HPDE6-E6E7 (cell line): ENCODE measurements at regions not wholly inside any gene's neighbourhood (a gene's known extent, or its start where the extent isn't known, plus 50 kb on each side); places are given as distances from the start of the nearest gene placed in this dataset.
A peak's percentile ranks its signal among the peaks of the same experiment; 100 is the strongest.

Experiments
- DNase-seq: peaks from one replicate; pipeline ENCODE4 v3.0.0; 2011; ENCODE audit warnings: missing footprints; ENCODE audit errors: extremely low spot score

DNA sequence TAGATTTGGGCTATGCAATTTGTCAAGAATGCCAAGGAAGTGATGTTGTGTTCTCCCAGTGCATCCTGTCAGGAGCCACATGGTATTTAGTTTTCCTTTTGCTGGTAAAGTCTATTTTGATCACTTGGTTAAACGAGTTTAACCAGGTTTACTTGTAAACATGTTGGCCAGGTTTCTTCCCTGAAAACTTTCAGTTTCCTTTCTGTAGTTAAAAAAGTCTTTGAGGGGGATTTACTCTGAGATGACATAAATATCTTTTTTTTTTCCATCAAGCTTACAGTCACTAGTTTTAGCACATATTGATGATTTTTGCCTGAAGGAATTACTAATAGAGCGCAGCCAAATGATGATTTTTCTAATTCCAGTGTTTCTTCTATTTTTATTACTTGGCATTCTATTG, 320.5 kb downstream of the PHF14 start:
- DNase-seq = no peak

DNA sequence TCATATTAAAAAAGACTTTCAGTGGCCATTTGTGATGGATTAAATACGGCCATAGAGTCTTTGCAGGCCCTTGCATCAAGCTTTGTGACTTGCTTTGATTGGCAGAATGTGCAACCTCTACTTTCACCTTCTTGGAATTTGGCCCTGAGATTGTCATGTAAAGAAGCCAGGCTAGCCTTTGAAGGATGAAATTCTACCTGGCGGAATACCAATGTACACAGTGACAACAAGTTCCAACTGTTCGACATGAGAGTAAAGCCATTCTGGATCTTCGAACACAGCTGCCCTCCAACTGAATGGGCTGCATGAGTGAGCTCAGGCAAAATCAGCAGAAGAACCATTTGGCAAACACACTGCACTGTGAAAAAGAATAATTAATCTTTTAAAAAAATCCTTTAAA, 321.3 kb downstream of the PHF14 start:
- no peak for DNase-seq

DNA sequence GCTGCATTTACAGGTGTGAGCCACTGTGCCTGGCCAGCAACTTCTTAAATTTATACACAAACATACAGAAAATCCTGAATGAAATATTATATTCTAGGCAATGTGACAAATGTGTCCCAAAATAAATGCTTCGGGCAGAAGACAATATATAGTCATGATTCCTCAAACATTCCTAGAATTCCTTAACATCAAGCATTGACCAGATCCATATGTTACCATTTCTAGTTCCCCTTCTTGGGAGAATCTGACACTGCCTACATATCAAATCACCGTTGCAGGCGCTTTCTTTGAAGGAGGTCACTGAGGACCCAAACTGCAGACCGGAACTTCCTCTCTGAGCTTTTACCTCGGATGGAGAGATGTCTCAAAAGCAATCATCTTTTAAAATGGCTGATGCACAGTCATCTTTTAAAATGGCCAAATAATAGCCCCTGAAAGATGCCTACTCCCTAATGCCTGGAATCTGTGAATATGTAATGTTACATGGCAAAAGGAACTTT, 323.5 kb downstream of the PHF14 start:
- no peak for DNase-seq

DNA sequence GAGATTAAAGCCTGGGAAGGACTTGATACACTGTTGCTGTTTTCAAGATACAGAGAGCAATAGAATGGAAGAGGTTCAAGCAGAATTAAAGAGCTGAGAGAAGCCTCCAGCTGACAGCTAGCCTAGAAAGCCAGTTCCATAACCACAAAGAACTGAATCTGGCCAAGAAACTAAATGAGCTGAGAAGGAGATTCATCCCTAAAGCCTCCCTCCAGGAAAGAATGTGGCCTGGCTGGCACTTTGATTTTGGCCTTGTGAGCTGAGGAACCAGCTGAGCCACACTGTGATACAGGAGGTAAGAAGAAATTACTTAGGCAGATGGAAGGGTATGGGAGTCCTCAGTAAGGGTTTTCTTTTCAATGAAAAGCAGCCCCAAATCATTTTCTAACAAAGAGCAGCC, 324.1 kb downstream of the PHF14 start:
- no peak for DNase-seq

DNA sequence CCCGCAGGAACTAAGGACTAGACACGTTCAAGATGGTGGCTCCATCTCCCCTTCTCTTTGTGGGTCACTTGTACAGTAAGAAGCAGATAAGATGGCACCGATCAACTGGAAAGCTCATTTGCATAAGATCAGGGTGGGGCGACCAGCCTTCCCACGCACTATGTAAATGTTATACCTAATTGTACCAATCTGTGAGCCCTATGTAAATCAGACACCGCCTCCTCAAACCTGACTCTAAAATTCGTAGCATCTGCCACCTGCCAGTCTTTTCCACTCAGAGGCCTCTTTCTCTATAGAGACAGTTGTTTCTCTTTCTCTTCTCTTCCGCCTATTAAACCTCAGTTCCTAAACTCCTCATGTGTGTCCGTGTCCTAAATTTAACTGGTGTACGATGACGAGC, 324.5 kb downstream of the PHF14 start:
- DNase-seq = no peak

DNA sequence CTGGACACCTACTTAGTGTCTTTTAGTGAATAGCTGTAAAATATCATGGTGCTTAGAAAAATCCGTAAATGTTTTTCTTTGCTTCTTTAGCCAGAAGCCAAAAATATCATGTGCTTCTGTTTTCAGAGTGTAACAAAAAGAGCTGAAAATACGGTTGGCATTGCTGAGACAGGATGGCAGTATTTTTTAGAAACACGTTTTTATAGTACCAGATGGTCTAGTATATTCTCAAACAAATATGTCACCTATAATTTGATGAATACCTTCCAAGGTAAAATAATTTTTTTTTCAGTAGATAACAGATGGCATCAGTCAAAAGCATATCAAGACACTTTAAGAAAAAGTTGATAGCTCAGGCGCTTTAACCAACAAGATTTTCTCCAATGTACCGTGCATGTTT, 326.6 kb downstream of the PHF14 start:
- no peak for DNase-seq

DNA sequence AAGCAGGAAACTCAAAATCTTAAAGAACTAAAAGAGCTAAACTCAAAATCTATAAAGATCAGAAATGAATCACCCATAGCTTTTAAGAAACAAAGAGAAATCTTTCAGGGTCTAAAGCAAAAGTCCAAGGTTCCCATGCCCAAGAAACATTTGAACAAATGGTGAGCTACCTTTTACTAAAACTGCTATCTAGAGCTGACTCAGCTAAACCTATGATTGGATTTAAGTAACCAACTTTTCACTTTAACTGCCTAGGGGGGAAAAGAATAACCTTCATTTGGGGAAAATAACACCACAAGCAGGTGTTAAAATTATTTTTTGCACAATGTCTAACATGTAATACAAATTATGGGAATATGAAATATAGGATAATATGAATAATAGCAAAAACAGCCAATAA, 328.4 kb downstream of the PHF14 start:
- DNase-seq = no peak

DNA sequence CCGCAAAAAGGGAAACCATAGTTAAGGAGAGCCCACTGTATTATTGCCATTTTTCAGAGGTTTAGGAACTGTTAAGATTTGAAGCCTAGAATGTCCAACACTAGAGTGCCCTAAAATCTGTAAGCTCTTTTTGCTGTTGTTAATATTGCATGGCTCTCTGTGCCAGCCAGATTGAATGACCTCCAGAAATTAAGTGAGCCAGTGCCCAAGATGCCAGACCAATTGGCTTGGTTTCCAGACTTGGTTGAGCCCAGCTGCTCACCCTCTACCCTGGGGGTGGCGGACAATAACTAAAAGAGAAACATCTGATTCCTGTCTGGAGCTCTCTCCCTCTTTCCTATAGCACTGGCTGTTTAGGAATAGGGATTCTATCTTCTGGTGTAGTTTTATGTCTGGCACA, 340.1 kb downstream of the PHF14 start:
- no peak for DNase-seq

DNA sequence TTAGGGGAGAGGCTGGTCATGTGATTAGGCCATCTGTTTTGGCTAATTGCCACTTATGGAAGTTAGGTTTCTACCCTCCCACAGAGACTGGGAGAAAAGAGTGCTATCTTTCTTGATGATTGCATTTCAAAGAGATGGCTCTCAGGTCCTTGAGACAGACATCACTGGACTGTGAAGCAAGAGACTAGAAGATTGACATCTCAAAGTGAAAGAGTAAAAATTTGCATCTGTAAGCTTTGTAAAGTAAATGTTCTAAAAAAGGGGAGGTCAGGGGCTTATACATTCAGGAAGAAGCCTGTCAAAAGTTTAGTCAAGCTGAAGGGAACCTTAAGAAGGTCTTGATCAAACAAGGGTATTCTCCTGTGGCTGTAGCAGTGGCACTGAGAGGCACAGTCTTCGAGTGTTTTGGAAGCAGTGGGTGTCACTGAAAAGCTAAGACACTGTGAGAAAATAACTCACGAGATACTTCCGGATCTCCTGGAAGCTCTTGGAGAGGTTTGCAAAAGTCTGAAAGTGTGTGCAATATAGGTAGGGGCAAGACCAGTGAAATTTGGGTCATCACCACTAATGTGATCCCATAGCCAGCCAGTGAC, 342.1 kb downstream of the PHF14 start:
- DNase-seq = no peak

DNA sequence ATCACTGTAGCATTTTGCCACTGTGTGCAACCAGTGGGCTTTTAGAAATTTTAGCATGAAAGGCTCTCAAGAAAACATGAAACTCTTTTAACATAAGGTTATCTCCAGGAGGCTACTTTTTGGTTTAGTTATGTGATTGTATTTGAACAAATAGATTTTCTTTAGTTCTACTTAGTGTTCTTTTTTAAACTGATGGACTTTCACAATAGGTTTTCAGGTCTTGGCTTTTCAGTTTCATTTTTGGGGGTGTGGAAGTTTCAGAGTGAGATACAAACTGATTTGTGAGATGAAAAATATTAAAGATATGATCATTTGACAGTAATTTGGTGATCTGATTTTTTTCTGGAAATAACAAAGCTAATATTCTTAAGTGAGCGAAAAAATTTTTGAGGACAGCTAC, 344.1 kb downstream of the PHF14 start:
- no peak for DNase-seq

DNA sequence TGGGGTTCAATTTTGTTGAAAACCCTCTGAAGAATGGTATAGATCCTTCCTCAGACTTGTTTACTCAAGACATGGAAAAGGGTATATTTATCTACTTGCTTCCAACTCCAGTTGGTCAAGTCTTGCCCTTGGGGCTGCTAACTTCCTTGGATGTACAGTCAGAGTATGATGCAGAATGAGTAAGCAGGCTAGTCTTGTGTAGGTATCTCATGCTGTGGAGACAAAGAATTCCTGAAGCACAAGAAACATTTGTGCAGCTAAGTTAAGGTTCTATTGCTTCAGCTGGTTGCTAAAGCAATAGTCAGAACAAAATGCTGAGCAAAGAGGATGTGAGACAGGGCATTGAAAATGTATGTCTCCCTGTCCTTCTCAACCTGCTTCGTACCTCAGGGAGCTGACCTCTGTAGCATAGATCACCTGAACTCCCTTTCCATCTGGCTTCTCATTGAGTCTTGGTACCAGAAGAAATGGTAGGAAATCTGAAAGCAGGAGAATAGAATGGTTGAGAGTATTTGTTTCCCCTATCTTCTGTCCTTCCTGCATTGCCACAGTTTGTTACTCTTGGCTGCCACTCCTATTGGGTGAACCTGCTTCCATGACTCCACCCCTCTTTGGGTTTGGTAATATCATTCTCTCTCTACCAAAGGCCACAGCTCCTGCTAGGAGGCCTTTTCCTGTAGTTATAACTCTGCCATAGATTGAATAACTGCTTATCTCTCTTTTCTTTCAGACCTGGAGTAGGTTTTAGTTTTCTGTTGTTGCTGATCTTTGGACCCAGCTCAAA, 346.0 kb downstream of the PHF14 start:
- peak; percentile 34 for DNase-seq
